A673 (cell line): ENCODE measurements at regions not wholly inside any gene's neighbourhood (a gene's known extent, or its start where the extent isn't known, plus 50 kb on each side); places are given as distances from the start of the nearest gene placed in this dataset.

Source experiments
- BruUV-seq: library from RNA; stranded (reverse); fragments of 400-500 nt; replicated peaks from 2 replicates; lab custom pipeline; 2021; lab: Mats Ljungman, UMichigan
- CTCF ChIA-PET: fragments of 300-600 bp; sonication (Branson Sonifier 250); formaldehyde crosslinking; loops from one replicate; lab custom pipeline; 2022; ENCODE audit warnings: antibody characterized with exemption; lab: Charles Lee
- POLR2A ChIA-PET: fragments of 300-600 bp; sonication (Branson Sonifier 250); formaldehyde crosslinking; loops from one replicate; lab custom pipeline; 2022; ENCODE audit warnings: antibody characterized with exemption; ENCODE audit not compliant: low non-redundant PET; lab: Charles Lee
- DNase-seq: peaks from one replicate; pipeline ENCODE4 v3.0.0-alpha.2; 2015; ENCODE audit warnings: low spot score
- H3K27ac ChIP-seq: fragments of 200-600 bp; sonication (generic); 2 replicates; pipeline ENCODE4 v1.5.1; 2016; ENCODE audit warnings: mixed run types, low read depth, mild to moderate bottlenecking, mixed read lengths, antibody characterized with exemption, low read length; ENCODE audit not compliant: poor library complexity, severe bottlenecking
- H3K27me3 ChIP-seq: fragments of 200-600 bp; sonication (generic); replicated peaks from 2 replicates; pipeline ENCODE4 v1.6.1; 2017; ENCODE audit warnings: mixed run types, low read depth, mild to moderate bottlenecking, mixed read lengths, antibody characterized with exemption, low read length; ENCODE audit not compliant: insufficient read depth, poor library complexity
- H3K36me3 ChIP-seq: fragments of 200-600 bp; sonication (generic); 2 replicates; pipeline ENCODE4 v1.6.1; 2016; ENCODE audit warnings: mixed run types, mild to moderate bottlenecking, mixed read lengths, antibody characterized with exemption, low read length; ENCODE audit not compliant: insufficient read depth, poor library complexity, severe bottlenecking
- H3K4me1 ChIP-seq: fragments of 200-600 bp; sonication (generic); 2 replicates; pipeline ENCODE4 v1.6.1; 2017; ENCODE audit warnings: mixed run types, mild to moderate bottlenecking, mixed read lengths, antibody characterized with exemption, low read length; ENCODE audit not compliant: insufficient read depth, poor library complexity, severe bottlenecking
- H3K4me3 ChIP-seq: fragments of 200-600 bp; sonication (generic); 2 replicates; pipeline ENCODE4 v1.5.1; 2016; ENCODE audit warnings: low read depth, mixed run types, mild to moderate bottlenecking, mixed read lengths, low read length; ENCODE audit not compliant: poor library complexity, severe bottlenecking
- H3K9me3 ChIP-seq: fragments of 200-600 bp; sonication (generic); 2 replicates; pipeline ENCODE4 v1.6.1; 2016; ENCODE audit warnings: mixed run types, low read depth, mild to moderate bottlenecking, mixed read lengths, antibody characterized with exemption, low read length; ENCODE audit not compliant: poor library complexity, severe bottlenecking
- EZH2 ChIP-seq: fragments of 200-600 bp; sonication (generic); IDR thresholded peaks from 2 replicates; pipeline ENCODE4 v1.6.1; 2017; ENCODE audit warnings: borderline replicate concordance, low read depth, mild to moderate bottlenecking, mixed read lengths, antibody characterized with exemption, low read length; ENCODE audit not compliant: poor library complexity, severe bottlenecking
- intact Hi-C: fragments of 100-400 bp; cut with micrococcal nuclease; formaldehyde crosslinking; loops from one replicate; pipeline ENCODE4 v1.10.0; 2022; ENCODE audit not compliant: unreplicated experiment
- TF ChIP-seq, protein P1 (sequence below): fragments of 300-800, 200-600 bp; sonication (generic); conservative IDR thresholded peaks from 2 replicates; pipeline ENCODE4 v1.5.1; 2017; ENCODE audit warnings: low read depth, mild to moderate bottlenecking, antibody characterized with exemption, low read length, moderate library complexity, mixed read lengths

DNA sequence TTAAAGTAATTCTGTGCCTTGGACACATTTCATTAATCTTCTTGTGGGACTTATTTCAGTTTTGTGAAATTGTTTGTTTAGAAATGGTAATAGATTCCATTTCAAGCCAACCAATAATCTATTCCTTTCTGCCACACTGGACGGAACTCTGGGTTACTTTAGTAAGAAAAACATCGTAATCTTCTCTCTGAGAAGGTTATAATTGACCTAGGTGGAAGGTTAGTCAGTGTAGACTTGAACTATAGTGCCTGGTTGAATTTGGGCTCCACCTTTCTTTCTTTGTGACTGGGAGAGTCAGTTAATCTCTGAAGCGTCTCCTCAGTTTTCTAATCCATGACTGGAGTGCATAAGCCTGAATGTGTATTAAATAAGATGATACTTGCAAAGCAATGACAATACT lies 89.7 kb upstream of the PRLR start:
- BruUV-seq, result no TSS peak
- Histone ChIP-seq H3K36me3 (no peaks in the 10 kb centered on the region), H3K4me1 (no peaks in the 10 kb centered on the region), H3K27me3 (no peaks in the 10 kb centered on the region), H3K27ac (no peak overlapping the region), H3K4me3 (no peak overlapping the region), H3K9me3 (no peaks in the 10 kb centered on the region)
- intact Hi-C loops, result no loop called here
- CTCF ChIA-PET, result no interaction called here
- DNase-seq, result no peak
- TF ChIP-seq EZH2, result no peak
- TF ChIP-seq, protein P1, sequence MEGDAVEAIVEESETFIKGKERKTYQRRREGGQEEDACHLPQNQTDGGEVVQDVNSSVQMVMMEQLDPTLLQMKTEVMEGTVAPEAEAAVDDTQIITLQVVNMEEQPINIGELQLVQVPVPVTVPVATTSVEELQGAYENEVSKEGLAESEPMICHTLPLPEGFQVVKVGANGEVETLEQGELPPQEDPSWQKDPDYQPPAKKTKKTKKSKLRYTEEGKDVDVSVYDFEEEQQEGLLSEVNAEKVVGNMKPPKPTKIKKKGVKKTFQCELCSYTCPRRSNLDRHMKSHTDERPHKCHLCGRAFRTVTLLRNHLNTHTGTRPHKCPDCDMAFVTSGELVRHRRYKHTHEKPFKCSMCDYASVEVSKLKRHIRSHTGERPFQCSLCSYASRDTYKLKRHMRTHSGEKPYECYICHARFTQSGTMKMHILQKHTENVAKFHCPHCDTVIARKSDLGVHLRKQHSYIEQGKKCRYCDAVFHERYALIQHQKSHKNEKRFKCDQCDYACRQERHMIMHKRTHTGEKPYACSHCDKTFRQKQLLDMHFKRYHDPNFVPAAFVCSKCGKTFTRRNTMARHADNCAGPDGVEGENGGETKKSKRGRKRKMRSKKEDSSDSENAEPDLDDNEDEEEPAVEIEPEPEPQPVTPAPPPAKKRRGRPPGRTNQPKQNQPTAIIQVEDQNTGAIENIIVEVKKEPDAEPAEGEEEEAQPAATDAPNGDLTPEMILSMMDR, result no peak
- POLR2A ChIA-PET, result no interaction called here

DNA sequence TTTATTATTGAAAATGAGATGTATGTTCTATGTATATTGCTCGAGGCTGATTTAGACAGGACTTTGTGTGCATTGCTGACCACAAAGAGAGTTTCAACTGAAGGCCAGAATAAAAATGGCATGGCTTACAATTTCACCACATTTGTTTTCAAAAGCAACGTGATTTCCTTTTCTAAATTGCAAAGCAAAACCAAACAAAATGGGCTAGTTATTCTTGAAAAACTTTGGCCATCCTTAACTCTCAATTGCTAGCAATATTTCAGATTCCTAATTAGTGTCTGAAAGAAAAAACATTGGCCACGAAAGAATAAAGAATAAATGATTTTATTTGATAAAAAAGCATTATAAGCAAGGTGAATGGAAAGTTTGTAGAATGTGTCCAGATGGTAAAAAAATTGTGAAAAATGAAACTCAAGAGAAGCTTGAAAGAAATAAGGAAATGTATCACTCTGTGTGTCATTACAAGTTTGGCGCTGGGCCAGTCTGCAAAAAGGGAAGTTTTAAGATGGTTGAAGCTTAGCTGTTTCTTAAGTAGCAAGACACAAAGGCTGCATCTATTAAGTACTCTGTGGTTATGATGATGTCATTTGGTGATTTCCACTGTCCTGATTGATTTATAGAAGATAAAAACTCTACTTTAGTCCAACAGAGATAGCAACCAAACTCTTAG lies 89.2 kb upstream of the PRLR start:
- no peak for TF ChIP-seq EZH2
- TF ChIP-seq, protein P1, result no peak
- peak; percentile 78 for DNase-seq

DNA sequence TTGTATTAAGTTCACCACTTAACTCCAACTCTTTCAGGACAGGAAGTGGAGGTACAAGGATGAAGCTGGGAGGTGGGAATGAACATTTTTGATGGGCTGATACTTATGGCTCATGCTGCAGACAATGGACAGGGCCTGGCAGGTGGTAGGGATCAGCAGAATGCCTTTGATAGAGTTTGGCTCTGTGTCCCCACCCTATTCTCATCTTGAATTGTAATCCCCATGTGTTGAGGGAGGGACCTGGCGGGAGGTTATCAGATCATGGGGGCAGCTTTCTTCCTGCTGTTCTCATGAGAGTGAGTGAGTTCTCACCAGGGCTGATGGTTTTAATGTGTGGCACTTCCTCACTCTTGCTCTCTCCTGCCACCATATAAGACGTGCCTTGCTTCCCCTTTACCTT lies 87.3 kb upstream of the PRLR start:
- ChIA-PET POLR2A (no interaction called here), CTCF (no interaction called here)
- Histone ChIP-seq H3K27me3 (no peaks in the 10 kb centered on the region), H3K4me3 (no peak overlapping the region), H3K9me3 (no peaks in the 10 kb centered on the region), H3K27ac (no peak overlapping the region), H3K4me1 (no peaks in the 10 kb centered on the region), H3K36me3 (no peaks in the 10 kb centered on the region)
- intact Hi-C loops, result no loop called here
- no TSS peak for BruUV-seq
- DNase-seq, result no peak
- TF ChIP-seq, protein P1, result no peak
- TF ChIP-seq EZH2, result no peak

More for the DNA sequence above, 89.2 kb upstream of the PRLR start:
- BruUV-seq, result no TSS peak
- ChIA-PET CTCF (no interaction called here), POLR2A (no interaction called here)
- Histone ChIP-seq H3K27me3 (no peaks in the 10 kb centered on the region), H3K4me3 (no peak overlapping the region), H3K36me3 (no peaks in the 10 kb centered on the region), H3K9me3 (no peaks in the 10 kb centered on the region), H3K27ac (no peak overlapping the region), H3K4me1 (no peaks in the 10 kb centered on the region)
- intact Hi-C loops, result no loop called here
